ENCODE measurements at regions not wholly inside any gene's neighbourhood (a gene's known extent, or its start where the extent isn't known, plus 50 kb on each side); places are given as distances from the start of the nearest gene placed in this dataset.
"Not testable (repeated sequence)": the region's sequence is repeated elsewhere in the genome, so short reads cannot be mapped to it uniquely, and the experiment has no call there.

DNA sequence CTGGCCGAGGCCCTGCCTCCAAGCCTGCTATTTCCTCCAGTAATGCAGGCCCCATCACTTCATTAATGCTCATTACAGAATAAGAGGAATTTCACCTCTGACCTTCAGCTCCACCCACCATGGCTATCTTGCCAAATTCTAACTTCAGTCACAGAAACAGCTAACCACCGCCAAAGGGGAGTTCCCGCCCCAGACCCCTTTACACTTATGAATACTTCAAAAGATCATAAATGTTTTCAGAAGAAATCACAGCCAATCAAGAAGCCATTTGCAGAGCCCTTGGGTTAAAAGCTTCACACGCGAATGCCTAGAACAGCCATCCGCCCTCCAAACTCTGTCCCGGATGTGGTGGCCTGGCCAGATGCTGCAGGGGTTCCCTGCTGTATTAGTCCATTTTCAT is 73.8 kb upstream of the TWIST2 start:
- Histone ChIP-seq H3K9me3 (ENCODE audit: insufficient read depth, low read length) (no peaks in the 10 kb centered on the region), H3K27me3 (ENCODE audit: low read depth, low read length) (no peaks in the 10 kb centered on the region), H3K4me3 (ENCODE audit: low read length) (no peak overlapping the region), H3K4me1 (ENCODE audit: low read length) (no peaks in the 10 kb centered on the region), H3K79me2 (ENCODE audit: low read length) (no peaks in the 10 kb centered on the region), H3K9ac (ENCODE audit: low read length) (no peak overlapping the region), H3K27ac (ENCODE audit: low read length) (no peak overlapping the region), H4K20me1 (ENCODE audit: insufficient read depth, low read length) (no peaks in the 10 kb centered on the region), H3K4me2 (ENCODE audit: low read length) (no peak overlapping the region), H3K36me3 (replicated peaks; ENCODE audit: low read depth, low read length) (no peaks in the 10 kb centered on the region), H2AFZ (ENCODE audit: low read depth, low read length) (no peak overlapping the region)
- no peak for TF ChIP-seq EZH2phosphoT487 (IDR thresholded peaks at IDR 0.05; ENCODE audit: low read depth)
- TF ChIP-seq, protein P1, sequence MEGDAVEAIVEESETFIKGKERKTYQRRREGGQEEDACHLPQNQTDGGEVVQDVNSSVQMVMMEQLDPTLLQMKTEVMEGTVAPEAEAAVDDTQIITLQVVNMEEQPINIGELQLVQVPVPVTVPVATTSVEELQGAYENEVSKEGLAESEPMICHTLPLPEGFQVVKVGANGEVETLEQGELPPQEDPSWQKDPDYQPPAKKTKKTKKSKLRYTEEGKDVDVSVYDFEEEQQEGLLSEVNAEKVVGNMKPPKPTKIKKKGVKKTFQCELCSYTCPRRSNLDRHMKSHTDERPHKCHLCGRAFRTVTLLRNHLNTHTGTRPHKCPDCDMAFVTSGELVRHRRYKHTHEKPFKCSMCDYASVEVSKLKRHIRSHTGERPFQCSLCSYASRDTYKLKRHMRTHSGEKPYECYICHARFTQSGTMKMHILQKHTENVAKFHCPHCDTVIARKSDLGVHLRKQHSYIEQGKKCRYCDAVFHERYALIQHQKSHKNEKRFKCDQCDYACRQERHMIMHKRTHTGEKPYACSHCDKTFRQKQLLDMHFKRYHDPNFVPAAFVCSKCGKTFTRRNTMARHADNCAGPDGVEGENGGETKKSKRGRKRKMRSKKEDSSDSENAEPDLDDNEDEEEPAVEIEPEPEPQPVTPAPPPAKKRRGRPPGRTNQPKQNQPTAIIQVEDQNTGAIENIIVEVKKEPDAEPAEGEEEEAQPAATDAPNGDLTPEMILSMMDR (IDR thresholded peaks at IDR 0.05; ENCODE audit: low read depth, low read length), result no peak

DNA sequence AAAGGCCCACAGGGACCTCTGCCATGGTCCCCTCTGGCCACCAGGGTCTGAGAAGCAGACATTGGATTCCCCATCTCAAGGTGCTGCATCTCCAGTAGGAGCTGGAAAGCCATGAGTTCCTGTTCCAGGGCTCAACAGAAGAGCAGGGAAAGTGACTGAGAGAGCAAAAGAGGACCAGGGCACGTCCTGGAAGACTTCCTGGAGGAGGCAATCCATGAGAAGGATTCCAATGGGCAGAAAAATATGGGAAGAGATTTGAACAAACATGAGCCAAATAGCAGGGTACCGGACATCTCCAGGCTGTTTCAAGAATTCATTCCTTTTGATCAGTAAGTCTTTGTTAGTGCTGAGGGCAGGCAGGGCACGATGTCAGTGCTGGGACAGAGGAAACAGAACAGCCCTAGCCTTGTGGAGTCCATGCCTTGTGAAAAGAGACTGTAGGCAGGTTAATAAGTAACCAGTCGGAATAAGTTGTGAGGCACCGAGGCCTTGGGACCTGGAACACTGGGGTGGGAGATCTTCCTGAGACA is 72.8 kb upstream of the TWIST2 start:
- Histone ChIP-seq H3K9me3 (ENCODE audit: insufficient read depth, low read length) (no peaks in the 10 kb centered on the region), H3K4me1 (ENCODE audit: low read length) (no peaks in the 10 kb centered on the region), H3K27me3 (ENCODE audit: low read depth, low read length) (no peaks in the 10 kb centered on the region), H3K27ac (ENCODE audit: low read length) (no peak overlapping the region), H3K36me3 (replicated peaks; ENCODE audit: low read depth, low read length) (no peaks in the 10 kb centered on the region), H3K79me2 (ENCODE audit: low read length) (no peaks in the 10 kb centered on the region), H3K4me3 (ENCODE audit: low read length) (no peak overlapping the region), H3K4me2 (ENCODE audit: low read length) (no peak overlapping the region), H3K9ac (ENCODE audit: low read length) (no peak overlapping the region), H4K20me1 (ENCODE audit: insufficient read depth, low read length) (no peaks in the 10 kb centered on the region), H2AFZ (ENCODE audit: low read depth, low read length) (no peak overlapping the region)
- TF ChIP-seq EZH2phosphoT487 (IDR thresholded peaks at IDR 0.05; ENCODE audit: low read depth), result no peak
- TF ChIP-seq, protein P1 (IDR thresholded peaks at IDR 0.05; ENCODE audit: low read depth, low read length), result no peak

DNA sequence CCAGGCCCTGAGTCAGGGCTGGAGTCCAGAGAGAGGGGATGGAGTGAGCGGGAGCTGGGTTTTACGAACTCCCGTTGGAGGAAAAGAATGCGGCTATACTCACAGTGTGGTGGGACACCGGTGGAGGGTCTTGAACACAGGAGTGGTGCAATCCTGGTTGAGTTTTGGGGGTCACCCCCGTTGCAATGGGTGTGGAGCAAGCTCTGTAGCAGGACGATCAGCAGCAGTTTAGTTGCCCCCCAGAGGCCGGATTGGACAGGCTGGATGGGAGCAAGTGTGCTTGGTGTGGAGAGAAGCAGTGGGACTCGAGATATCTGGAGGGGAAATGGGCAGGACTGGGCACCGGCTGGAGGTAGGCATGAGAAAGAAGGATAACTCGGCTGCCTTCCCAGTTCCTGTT is 72.3 kb upstream of the TWIST2 start:
- Histone ChIP-seq H3K27me3 (ENCODE audit: low read depth, low read length) (no peaks in the 10 kb centered on the region), H3K4me1 (ENCODE audit: low read length) (no peaks in the 10 kb centered on the region), H3K79me2 (ENCODE audit: low read length) (no peaks in the 10 kb centered on the region), H3K36me3 (replicated peaks; ENCODE audit: low read depth, low read length) (no peaks in the 10 kb centered on the region), H3K9me3 (ENCODE audit: insufficient read depth, low read length) (no peaks in the 10 kb centered on the region), H2AFZ (ENCODE audit: low read depth, low read length) (no peak overlapping the region), H3K4me2 (ENCODE audit: low read length) (no peak overlapping the region), H3K9ac (ENCODE audit: low read length) (no peak overlapping the region), H3K27ac (ENCODE audit: low read length) (no peak overlapping the region), H4K20me1 (ENCODE audit: insufficient read depth, low read length) (no peaks in the 10 kb centered on the region), H3K4me3 (ENCODE audit: low read length) (no peak overlapping the region)
- TF ChIP-seq, protein P1 (IDR thresholded peaks at IDR 0.05; ENCODE audit: low read depth, low read length), result no peak
- TF ChIP-seq EZH2phosphoT487 (IDR thresholded peaks at IDR 0.05; ENCODE audit: low read depth), result no peak

DNA sequence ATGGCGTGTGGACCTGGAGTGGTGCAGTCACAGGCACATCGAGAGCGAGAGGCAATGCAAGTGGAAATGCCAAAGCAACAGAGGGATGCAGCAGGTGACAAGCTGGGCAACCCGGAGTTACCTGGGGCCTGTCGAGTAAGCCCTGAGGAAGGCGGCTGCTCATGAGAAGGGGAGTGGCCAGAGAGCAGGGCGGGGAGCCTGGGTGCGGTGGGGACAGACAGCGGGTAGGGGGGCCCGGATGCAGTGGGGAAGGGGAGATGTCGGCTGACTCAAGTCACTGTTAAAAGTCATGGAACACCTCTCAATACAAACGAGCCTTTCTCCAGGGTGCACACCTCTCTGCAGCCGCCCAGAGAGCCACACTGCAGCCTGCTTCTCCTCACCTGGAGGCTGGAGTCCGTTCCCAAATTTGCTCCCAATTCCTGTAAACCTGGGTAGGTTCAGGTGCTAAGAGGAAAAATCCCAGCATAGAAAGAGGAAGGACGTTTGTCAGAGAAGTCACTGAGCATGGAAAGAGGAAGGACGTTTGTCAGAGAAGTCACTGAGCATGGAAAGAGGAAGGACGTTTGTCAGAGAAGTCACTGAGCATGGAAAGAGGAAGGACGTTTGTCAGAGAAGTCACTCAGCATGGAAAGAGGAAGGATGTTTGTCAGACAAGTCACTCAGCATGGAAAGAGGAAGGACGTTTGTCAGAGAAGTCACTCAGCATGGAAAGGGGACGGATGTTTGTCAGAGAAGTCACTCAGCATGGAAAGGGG is 71.7 kb upstream of the TWIST2 start:
- H3K27me3 ChIP-seq (ENCODE audit: low read depth, low read length), result no peaks in the 10 kb centered on the region

DNA sequence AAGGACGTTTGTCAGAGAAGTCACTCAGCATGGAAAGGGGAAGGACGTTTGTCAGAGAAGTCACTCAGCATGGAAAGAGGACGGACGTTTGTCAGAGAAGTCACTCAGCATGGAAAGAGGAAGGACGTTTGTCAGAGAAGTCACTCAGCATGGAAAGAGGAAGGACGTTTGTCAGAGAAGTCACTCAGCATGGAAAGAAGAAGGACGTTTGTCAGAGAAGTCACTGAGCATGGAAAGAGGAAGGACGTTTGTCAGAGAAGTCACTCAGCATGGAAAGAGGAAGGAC is 71.2 kb upstream of the TWIST2 start:
- not testable (repeated sequence) for H3K4me3 ChIP-seq (ENCODE audit: low read length); H2AFZ ChIP-seq (ENCODE audit: low read depth, low read length); H3K4me1 ChIP-seq (ENCODE audit: low read length); H3K9ac ChIP-seq (ENCODE audit: low read length); H3K36me3 ChIP-seq (replicated peaks; ENCODE audit: low read depth, low read length); H3K79me2 ChIP-seq (ENCODE audit: low read length); H3K4me2 ChIP-seq (ENCODE audit: low read length); H3K9me3 ChIP-seq (ENCODE audit: insufficient read depth, low read length); H4K20me1 ChIP-seq (ENCODE audit: insufficient read depth, low read length); H3K27me3 ChIP-seq (ENCODE audit: low read depth, low read length)
- peak overlapping the region; percentile 61 for H3K27ac ChIP-seq (ENCODE audit: low read length)

More for the DNA sequence above, 71.7 kb upstream of the TWIST2 start:
- Histone ChIP-seq H3K27ac (ENCODE audit: low read length) (peak overlapping the region; percentile 61), H3K4me2 (ENCODE audit: low read length) (no peak overlapping the region), H3K9ac (ENCODE audit: low read length) (no peak overlapping the region), H3K4me3 (ENCODE audit: low read length) (no peak overlapping the region), H4K20me1 (ENCODE audit: insufficient read depth, low read length) (no peaks in the 10 kb centered on the region), H3K36me3 (replicated peaks; ENCODE audit: low read depth, low read length) (no peaks in the 10 kb centered on the region), H3K4me1 (ENCODE audit: low read length) (no peaks in the 10 kb centered on the region), H2AFZ (ENCODE audit: low read depth, low read length) (no peak overlapping the region), H3K9me3 (ENCODE audit: insufficient read depth, low read length) (no peaks in the 10 kb centered on the region), H3K79me2 (ENCODE audit: low read length) (no peaks in the 10 kb centered on the region)
- TF ChIP-seq, protein P1 (IDR thresholded peaks at IDR 0.05; ENCODE audit: low read depth, low read length), result no peak
- TF ChIP-seq EZH2phosphoT487 (IDR thresholded peaks at IDR 0.05; ENCODE audit: low read depth), result no peak
